Neural cell (in vitro differentiated cells): ENCODE measurements at regions not wholly inside any gene's neighbourhood (a gene's known extent, or its start where the extent isn't known, plus 50 kb on each side); places are given as distances from the start of the nearest gene placed in this dataset.

Experiments used
- H2AFZ ChIP-seq: fragments of 200-600, 300-800 bp; sonication (generic), shearing (Covaris generic); 2 replicates; pipeline ENCODE4 v1.6.0; 2014; ENCODE audit warnings: low read depth, mild to moderate bottlenecking, antibody characterized with exemption, low read length, moderate library complexity
- H3F3A ChIP-seq: fragments of 200-600 bp; shearing (Covaris generic); 2 replicates; pipeline ENCODE4 v1.6.1; 2016; ENCODE audit warnings: mild to moderate bottlenecking, moderate library complexity, mixed read lengths, antibody characterized with exemption, low read length; ENCODE audit not compliant: insufficient read depth, poor library complexity, severe bottlenecking
- H3K27ac ChIP-seq: fragments of 200-600, 300-800 bp; sonication (generic), shearing (Covaris generic); 2 replicates; pipeline ENCODE4 v1.5.1; 2014; ENCODE audit warnings: mild to moderate bottlenecking, low read length, moderate library complexity
- H3K27me3 ChIP-seq: fragments of 300-800, 200-600 bp; sonication (generic), shearing (Covaris generic); 2 replicates; pipeline ENCODE4 v1.6.0; 2014; ENCODE audit warnings: mild to moderate bottlenecking, low read depth, low read length, moderate library complexity; ENCODE audit not compliant: insufficient read depth
- H3K36me3 ChIP-seq: fragments of 300-800, 200-600 bp; sonication (generic), shearing (Covaris generic); 2 replicates; pipeline ENCODE4 v1.5.1; 2014; ENCODE audit warnings: mild to moderate bottlenecking, antibody characterized with exemption, low read length, moderate library complexity; ENCODE audit not compliant: insufficient read depth
- H3K4me2 ChIP-seq: fragments of 300-800, 200-600 bp; sonication (generic), shearing (Covaris generic); 2 replicates; pipeline ENCODE4 v1.6.0; 2014; ENCODE audit warnings: mild to moderate bottlenecking, low read length
- H3K4me3 ChIP-seq: fragments of 300-800, 200-600 bp; sonication (generic), shearing (Covaris generic); 2 replicates; pipeline ENCODE4 v1.5.1; 2014; ENCODE audit warnings: mild to moderate bottlenecking, low read length, moderate library complexity
- H3K79me2 ChIP-seq: fragments of 200-600 bp; shearing (Covaris generic); replicated peaks from 2 replicates; pipeline ENCODE4 v1.6.0; 2014; ENCODE audit warnings: mild to moderate bottlenecking, low read length, moderate library complexity; ENCODE audit not compliant: insufficient read depth
- H3K9ac ChIP-seq: fragments of 300-800, 200-600 bp; sonication (generic), shearing (Covaris generic); 2 replicates; pipeline ENCODE4 v1.6.1; 2016; ENCODE audit warnings: mild to moderate bottlenecking, low read length, mixed read lengths
- H3K9me2 ChIP-seq: fragments of 200-600 bp; shearing (Covaris generic); 2 replicates; pipeline ENCODE4 v1.6.1; 2016; ENCODE audit warnings: mild to moderate bottlenecking, low read length, mixed read lengths; ENCODE audit not compliant: insufficient read depth
- H3K9me3 ChIP-seq: fragments of 200-600, 300-800 bp; sonication (generic), shearing (Covaris generic); 2 replicates; pipeline ENCODE4 v1.6.1; 2016; ENCODE audit warnings: mild to moderate bottlenecking, mixed run types, low read length, moderate library complexity, mixed read lengths
- H4K20me1 ChIP-seq: fragments of 200-600 bp; shearing (Covaris generic); 2 replicates; pipeline ENCODE4 v1.6.1; 2016; ENCODE audit warnings: mild to moderate bottlenecking, mixed run types; ENCODE audit not compliant: insufficient read depth
- EP300 ChIP-seq: fragments of 450-650 bp; conservative IDR thresholded peaks from 2 replicates; pipeline ENCODE4 v1.6.1; 2014; ENCODE audit warnings: antibody characterized with exemption, mild to moderate bottlenecking, moderate library complexity; ENCODE audit not compliant: poor library complexity, severe bottlenecking
- EZH2 ChIP-seq: fragments of 200-600, 300-800 bp; shearing (Covaris generic), sonication (generic); IDR thresholded peaks from 2 replicates; pipeline ENCODE4 v1.6.1; 2014; ENCODE audit warnings: antibody characterized with exemption, low read length, borderline replicate concordance, mild to moderate bottlenecking; ENCODE audit not compliant: insufficient read depth, poor library complexity, severe bottlenecking
- MXI1 ChIP-seq: fragments of 450-650 bp; conservative IDR thresholded peaks from 2 replicates; pipeline ENCODE4 v1.6.1; 2014; ENCODE audit warnings: antibody characterized with exemption, mild to moderate bottlenecking; ENCODE audit not compliant: poor library complexity, severe bottlenecking
- POLR2AphosphoS5 ChIP-seq: IDR thresholded peaks from 2 replicates; pipeline ENCODE4 v1.6.1; 2012
- RAD21 ChIP-seq: fragments of 450-650 bp; conservative IDR thresholded peaks from 2 replicates; pipeline ENCODE4 v1.6.1; 2014; ENCODE audit warnings: antibody characterized with exemption, mild to moderate bottlenecking, moderate library complexity
- SMC3 ChIP-seq: fragments of 450-650 bp; conservative IDR thresholded peaks from 2 replicates; pipeline ENCODE4 v1.6.1; 2014; ENCODE audit warnings: antibody characterized with exemption, mild to moderate bottlenecking, moderate library complexity; ENCODE audit not compliant: poor library complexity
- TAF1 ChIP-seq: IDR thresholded peaks from 2 replicates; pipeline ENCODE4 v1.6.1; 2012; ENCODE audit warnings: low read depth
- TF ChIP-seq, protein P1 (sequence below): fragments of 450-650 bp; IDR thresholded peaks from 2 replicates; pipeline ENCODE4 v1.5.1; 2014; ENCODE audit warnings: antibody characterized with exemption, mild to moderate bottlenecking, moderate library complexity; ENCODE audit not compliant: poor library complexity, severe bottlenecking
- TF ChIP-seq, protein P2 (sequence below): IDR thresholded peaks from 2 replicates; pipeline ENCODE4 v1.6.1; 2012; ENCODE audit warnings: borderline replicate concordance

DNA sequence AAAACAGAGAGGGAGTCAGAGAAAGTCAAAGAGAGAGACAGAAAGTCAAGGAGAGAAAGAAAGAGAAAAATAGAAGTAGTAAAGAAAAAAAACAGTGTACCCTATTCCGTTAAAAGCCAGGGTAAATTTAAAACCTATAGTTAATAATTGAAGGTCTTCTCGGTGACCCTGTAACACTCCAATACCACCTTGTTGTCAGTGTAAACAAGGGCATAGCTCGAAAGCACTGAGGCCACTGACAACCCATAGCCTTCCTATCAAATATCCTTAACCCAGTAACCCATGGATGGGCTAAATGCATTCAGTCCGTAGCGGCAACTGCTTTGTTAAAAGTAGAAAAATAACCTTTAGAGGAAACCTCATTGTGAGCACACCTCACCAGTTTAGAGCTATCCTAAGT is 100.4 kb downstream of the ZNF467 start:
- Histone ChIP-seq H4K20me1 (no peaks in the 10 kb centered on the region), H3K9ac (no peak overlapping the region), H3K27me3 (no peaks in the 10 kb centered on the region), H3K79me2 (no peaks in the 10 kb centered on the region), H3K9me2 (no peaks in the 10 kb centered on the region), H3F3A (no peaks in the 10 kb centered on the region), H3K9me3 (no peaks in the 10 kb centered on the region), H3K4me2 (no peak overlapping the region), H3K36me3 (no peaks in the 10 kb centered on the region), H3K27ac (no peak overlapping the region), H2AFZ (no peak overlapping the region), H3K4me3 (no peak overlapping the region)
- TF ChIP-seq SMC3, result no peak
- no peak for TF ChIP-seq EP300
- no peak for TF ChIP-seq MXI1
- TF ChIP-seq POLR2AphosphoS5, result no peak
- no peak for TF ChIP-seq RAD21
- TF ChIP-seq, protein P1, sequence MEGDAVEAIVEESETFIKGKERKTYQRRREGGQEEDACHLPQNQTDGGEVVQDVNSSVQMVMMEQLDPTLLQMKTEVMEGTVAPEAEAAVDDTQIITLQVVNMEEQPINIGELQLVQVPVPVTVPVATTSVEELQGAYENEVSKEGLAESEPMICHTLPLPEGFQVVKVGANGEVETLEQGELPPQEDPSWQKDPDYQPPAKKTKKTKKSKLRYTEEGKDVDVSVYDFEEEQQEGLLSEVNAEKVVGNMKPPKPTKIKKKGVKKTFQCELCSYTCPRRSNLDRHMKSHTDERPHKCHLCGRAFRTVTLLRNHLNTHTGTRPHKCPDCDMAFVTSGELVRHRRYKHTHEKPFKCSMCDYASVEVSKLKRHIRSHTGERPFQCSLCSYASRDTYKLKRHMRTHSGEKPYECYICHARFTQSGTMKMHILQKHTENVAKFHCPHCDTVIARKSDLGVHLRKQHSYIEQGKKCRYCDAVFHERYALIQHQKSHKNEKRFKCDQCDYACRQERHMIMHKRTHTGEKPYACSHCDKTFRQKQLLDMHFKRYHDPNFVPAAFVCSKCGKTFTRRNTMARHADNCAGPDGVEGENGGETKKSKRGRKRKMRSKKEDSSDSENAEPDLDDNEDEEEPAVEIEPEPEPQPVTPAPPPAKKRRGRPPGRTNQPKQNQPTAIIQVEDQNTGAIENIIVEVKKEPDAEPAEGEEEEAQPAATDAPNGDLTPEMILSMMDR, result no peak
- TF ChIP-seq, protein P2, sequence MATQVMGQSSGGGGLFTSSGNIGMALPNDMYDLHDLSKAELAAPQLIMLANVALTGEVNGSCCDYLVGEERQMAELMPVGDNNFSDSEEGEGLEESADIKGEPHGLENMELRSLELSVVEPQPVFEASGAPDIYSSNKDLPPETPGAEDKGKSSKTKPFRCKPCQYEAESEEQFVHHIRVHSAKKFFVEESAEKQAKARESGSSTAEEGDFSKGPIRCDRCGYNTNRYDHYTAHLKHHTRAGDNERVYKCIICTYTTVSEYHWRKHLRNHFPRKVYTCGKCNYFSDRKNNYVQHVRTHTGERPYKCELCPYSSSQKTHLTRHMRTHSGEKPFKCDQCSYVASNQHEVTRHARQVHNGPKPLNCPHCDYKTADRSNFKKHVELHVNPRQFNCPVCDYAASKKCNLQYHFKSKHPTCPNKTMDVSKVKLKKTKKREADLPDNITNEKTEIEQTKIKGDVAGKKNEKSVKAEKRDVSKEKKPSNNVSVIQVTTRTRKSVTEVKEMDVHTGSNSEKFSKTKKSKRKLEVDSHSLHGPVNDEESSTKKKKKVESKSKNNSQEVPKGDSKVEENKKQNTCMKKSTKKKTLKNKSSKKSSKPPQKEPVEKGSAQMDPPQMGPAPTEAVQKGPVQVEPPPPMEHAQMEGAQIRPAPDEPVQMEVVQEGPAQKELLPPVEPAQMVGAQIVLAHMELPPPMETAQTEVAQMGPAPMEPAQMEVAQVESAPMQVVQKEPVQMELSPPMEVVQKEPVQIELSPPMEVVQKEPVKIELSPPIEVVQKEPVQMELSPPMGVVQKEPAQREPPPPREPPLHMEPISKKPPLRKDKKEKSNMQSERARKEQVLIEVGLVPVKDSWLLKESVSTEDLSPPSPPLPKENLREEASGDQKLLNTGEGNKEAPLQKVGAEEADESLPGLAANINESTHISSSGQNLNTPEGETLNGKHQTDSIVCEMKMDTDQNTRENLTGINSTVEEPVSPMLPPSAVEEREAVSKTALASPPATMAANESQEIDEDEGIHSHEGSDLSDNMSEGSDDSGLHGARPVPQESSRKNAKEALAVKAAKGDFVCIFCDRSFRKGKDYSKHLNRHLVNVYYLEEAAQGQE, result no peak
- TF ChIP-seq TAF1, result no peak
- no peak for TF ChIP-seq EZH2

DNA sequence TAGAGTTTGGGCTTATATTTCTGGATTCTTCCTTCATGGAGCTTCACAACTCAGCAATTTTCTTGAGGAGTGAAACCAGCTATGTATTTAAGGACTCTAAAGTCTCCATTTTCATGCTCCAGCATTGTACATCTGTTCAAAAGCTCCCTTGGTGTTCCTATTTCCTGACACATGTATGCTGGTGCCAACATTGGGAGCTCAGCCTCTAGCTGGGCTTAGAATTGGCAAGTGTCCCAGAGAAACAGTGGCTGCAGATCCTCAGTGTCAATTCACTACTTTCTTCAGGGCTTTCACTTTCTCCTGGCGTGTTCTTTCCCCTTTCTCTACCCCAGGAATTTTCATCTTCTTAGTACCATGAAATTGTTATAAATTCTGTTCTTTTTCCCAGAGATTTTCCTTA is 103.1 kb downstream of the ZNF467 start:
- no peak overlapping the region for H3K4me2 ChIP-seq

More for the DNA sequence above, 103.1 kb downstream of the ZNF467 start:
- no peak overlapping the region for H3K9ac ChIP-seq
- no peaks in the 10 kb centered on the region for H3K27me3 ChIP-seq
- no peak overlapping the region for H3K27ac ChIP-seq
- no peaks in the 10 kb centered on the region for H3K9me3 ChIP-seq
- H2AFZ ChIP-seq, result no peak overlapping the region
- H3K79me2 ChIP-seq, result no peaks in the 10 kb centered on the region
- H3K9me2 ChIP-seq, result no peaks in the 10 kb centered on the region
- TF ChIP-seq SMC3 (no peak), EZH2 (no peak), TAF1 (no peak), MXI1 (no peak)
- no peaks in the 10 kb centered on the region for H3K36me3 ChIP-seq
- no peaks in the 10 kb centered on the region for H3F3A ChIP-seq
- no peak overlapping the region for H3K4me3 ChIP-seq
- H4K20me1 ChIP-seq, result no peaks in the 10 kb centered on the region
